ENCODE measurements at regions not wholly inside any gene's neighbourhood (a gene's known extent, or its start where the extent isn't known, plus 50 kb on each side); places are given as distances from the start of the nearest gene placed in this dataset.

DNA sequence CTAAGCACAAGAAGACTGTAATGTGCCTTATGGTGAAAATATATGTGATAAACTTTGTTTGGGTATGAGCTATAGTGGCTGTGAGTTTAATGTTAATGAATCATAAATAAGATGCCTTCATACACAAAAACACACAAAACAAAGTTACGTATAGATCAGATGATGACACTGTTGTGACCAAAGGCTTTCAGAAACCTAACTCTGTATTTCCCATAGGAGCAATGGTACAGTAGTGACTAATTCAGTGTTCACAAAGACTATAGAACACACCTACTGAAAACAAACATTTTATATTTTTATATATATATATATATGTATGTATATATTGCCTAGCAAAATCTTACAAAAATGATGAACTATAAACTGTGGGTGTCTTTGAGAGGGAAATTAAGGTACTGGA lies 393.8 kb upstream of the DCN start:
- intact Hi-C loops (cut with DNase I), result no loop called here
- Histone ChIP-seq H3K36me3 (no peaks in the 10 kb centered on the region), H3K4me3 (no peak overlapping the region), H3K27me3 (no peaks in the 10 kb centered on the region), H3K9me3 (no peaks in the 10 kb centered on the region), H3K4me1 (no peaks in the 10 kb centered on the region), H3K27ac (no peak overlapping the region)
- TF ChIP-seq, protein P1, sequence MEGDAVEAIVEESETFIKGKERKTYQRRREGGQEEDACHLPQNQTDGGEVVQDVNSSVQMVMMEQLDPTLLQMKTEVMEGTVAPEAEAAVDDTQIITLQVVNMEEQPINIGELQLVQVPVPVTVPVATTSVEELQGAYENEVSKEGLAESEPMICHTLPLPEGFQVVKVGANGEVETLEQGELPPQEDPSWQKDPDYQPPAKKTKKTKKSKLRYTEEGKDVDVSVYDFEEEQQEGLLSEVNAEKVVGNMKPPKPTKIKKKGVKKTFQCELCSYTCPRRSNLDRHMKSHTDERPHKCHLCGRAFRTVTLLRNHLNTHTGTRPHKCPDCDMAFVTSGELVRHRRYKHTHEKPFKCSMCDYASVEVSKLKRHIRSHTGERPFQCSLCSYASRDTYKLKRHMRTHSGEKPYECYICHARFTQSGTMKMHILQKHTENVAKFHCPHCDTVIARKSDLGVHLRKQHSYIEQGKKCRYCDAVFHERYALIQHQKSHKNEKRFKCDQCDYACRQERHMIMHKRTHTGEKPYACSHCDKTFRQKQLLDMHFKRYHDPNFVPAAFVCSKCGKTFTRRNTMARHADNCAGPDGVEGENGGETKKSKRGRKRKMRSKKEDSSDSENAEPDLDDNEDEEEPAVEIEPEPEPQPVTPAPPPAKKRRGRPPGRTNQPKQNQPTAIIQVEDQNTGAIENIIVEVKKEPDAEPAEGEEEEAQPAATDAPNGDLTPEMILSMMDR (IDR thresholded peaks at IDR 0.05), result no peak
- 88% methylated on average over 1 of the region's 1 CpG for WGBS (ENCODE audit: insufficient coverage, low coverage, low lambda C conversion rate, missing lambda C conversion rate)
- ATAC-seq (no peak), DNase-seq (no peak)

DNA sequence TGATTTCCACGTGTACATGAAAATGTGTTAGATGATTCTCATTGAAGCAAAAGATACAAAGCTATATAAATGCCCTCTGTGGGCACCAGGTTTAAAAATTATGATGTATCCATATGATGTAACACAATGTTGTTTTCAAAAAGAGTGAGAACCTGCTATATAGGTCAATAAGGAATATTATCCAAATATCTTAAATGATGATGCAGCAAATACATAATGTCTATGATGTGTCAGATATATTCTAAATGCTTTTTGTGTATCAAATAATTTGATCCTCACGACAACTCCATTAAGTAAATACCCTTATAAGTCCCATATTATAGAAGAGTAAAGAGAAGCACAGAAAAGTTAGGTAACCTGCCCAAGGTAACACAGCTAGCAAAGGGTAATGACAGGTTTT lies 393.0 kb upstream of the DCN start:
- no peak for ATAC-seq
- Histone ChIP-seq H3K4me3 (no peak overlapping the region), H3K27ac (no peak overlapping the region), H3K36me3 (no peaks in the 10 kb centered on the region), H3K4me1 (no peaks in the 10 kb centered on the region), H3K27me3 (no peaks in the 10 kb centered on the region), H3K9me3 (no peaks in the 10 kb centered on the region)
- intact Hi-C loops (cut with DNase I), result no loop called here
- no peak for DNase-seq
- 70% methylated on average over 2 of the region's 2 CpGs for WGBS (ENCODE audit: insufficient coverage, low coverage, low lambda C conversion rate, missing lambda C conversion rate)
- TF ChIP-seq POLR2A (IDR thresholded peaks at IDR 0.05), result no peak
- TF ChIP-seq, protein P1 (IDR thresholded peaks at IDR 0.05), result no peak

DNA sequence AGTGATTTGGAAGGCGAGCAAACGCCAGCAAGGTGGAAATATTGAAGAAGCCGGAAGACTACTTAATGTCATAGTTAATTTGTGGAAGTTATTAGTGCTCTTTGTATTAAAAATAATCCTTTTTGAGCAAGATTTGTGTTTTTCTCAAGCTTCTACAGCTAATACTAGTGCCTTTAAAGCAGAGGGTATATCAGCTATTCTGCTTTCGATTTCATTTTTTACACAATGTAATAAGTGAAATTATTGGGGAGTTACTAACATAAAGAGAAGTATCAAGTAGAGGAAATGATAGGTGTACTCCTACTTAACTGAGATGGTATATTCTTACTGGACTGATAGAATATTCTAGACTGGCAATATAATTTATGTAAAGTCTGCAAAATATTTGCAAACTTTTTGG lies 392.4 kb upstream of the DCN start:
- WGBS (ENCODE audit: insufficient coverage, low coverage, low lambda C conversion rate, missing lambda C conversion rate), result 74% methylated on average over 4 of the region's 4 CpGs
- no peaks in the 10 kb centered on the region for H3K36me3 ChIP-seq
- H3K27me3 ChIP-seq, result no peaks in the 10 kb centered on the region
- ATAC-seq (no peak), DNase-seq (no peak)
- intact Hi-C loops (cut with DNase I), result no loop called here
- H3K4me3 ChIP-seq, result no peak overlapping the region
- H3K4me1 ChIP-seq, result no peaks in the 10 kb centered on the region
- no peak overlapping the region for H3K27ac ChIP-seq
- TF ChIP-seq POLR2A (IDR thresholded peaks at IDR 0.05), result no peak
- TF ChIP-seq, protein P1 (IDR thresholded peaks at IDR 0.05), result no peak
- H3K9me3 ChIP-seq, result no peaks in the 10 kb centered on the region

DNA sequence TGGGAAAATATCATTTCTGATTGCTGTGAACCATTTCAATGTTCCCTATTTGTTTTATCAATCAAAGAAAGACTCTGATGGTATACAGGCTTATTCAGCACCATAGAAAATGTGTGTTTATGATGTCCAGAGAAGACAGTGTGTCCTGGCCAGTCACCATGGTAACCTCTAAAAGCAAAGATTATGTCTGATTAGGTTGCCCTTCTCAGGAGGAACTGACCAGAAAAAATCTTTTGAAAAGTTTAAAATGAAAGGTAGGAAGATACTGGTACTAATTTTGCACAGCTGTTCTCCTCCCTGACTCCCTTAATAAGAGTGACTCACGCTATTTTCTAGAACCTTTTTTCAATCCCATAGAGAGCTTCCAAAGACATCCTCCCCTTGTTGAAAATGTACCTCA lies 391.8 kb upstream of the DCN start:
- H3K4me1 ChIP-seq, result no peaks in the 10 kb centered on the region
- no peaks in the 10 kb centered on the region for H3K36me3 ChIP-seq
- DNase-seq, result no peak
- H3K9me3 ChIP-seq, result no peaks in the 10 kb centered on the region
- no peak overlapping the region for H3K4me3 ChIP-seq
- H3K27ac ChIP-seq, result no peak overlapping the region
- ATAC-seq, result no peak
- TF ChIP-seq, protein P1 (IDR thresholded peaks at IDR 0.05), result no peak
- TF ChIP-seq POLR2A (IDR thresholded peaks at IDR 0.05), result no peak
- 67% methylated on average over 1 of the region's 1 CpG for WGBS (ENCODE audit: insufficient coverage, low coverage, low lambda C conversion rate, missing lambda C conversion rate)
- H3K27me3 ChIP-seq, result no peaks in the 10 kb centered on the region
- intact Hi-C loops (cut with DNase I), result no loop called here

DNA sequence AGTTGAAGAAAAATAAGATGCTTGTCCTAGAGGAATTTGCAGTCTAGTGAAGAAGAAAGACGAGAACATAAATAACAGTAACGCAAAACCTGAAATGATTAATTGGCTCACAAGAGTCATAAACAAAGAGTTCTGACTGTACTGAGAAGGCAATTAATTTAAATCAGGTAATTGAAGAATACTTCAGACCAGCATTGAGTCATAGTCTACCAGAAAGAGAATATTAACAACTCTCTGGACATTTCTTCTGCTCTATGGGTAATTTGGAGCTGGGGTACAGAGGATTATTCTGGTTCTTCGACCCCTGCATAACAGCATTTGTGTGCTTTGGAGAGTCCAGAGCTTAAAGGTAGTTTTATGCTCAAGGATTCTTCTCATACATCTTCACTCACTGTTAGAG lies 390.3 kb upstream of the DCN start:
- no peak for TF ChIP-seq POLR2A (IDR thresholded peaks at IDR 0.05)
- TF ChIP-seq, protein P1 (IDR thresholded peaks at IDR 0.05), result no peak
- H3K27ac ChIP-seq, result no peak overlapping the region
- H3K4me1 ChIP-seq, result no peaks in the 10 kb centered on the region
- no peaks in the 10 kb centered on the region for H3K9me3 ChIP-seq
- intact Hi-C loops (cut with DNase I), result no loop called here
- DNase-seq (no peak), ATAC-seq (no peak)
- H3K36me3 ChIP-seq, result no peaks in the 10 kb centered on the region
- no peaks in the 10 kb centered on the region for H3K27me3 ChIP-seq
- WGBS (ENCODE audit: insufficient coverage, low coverage, low lambda C conversion rate, missing lambda C conversion rate), result 88% methylated on average over 3 of the region's 3 CpGs
- H3K4me3 ChIP-seq, result no peak overlapping the region

All from right lobe of liver (tissue), 6 donors.